ENCODE measurements at regions not wholly inside any gene's neighbourhood (a gene's known extent, or its start where the extent isn't known, plus 50 kb on each side); places are given as distances from the start of the nearest gene placed in this dataset.
"Not testable (repeated sequence)": the region's sequence is repeated elsewhere in the genome, so short reads cannot be mapped to it uniquely, and the experiment has no call there.

GRCh38 chr2:39839261-39839848, 60.3 kb upstream of the THUMPD2 start:
- Mint-ChIP-seq H3K27me3 (peaks cover 5% of the 10 kb centered on the region), H3K27ac (no peak overlapping the region), H3K4me1 (ENCODE audit: low read depth) (no peaks in the 10 kb centered on the region), H3K4me3 (no peak overlapping the region), H3K36me3 (ENCODE audit: low read depth) (no peaks in the 10 kb centered on the region), H3K9me3 (peaks cover 19% of the 10 kb centered on the region)
- DNase-seq: no peak
- ChIA-PET POLR2A (interaction anchor here (0.8 kb wide), 1 partner anchor 24 kb away, joined by 3 read pairs; no protein-coding TSS in a partner anchor), CTCF (no interaction called here)
- ATAC-seq: no peak
- intact Hi-C loops (cut with micrococcal nuclease): no loop called here
- no peak for TF ChIP-seq CTCF (IDR thresholded peaks at IDR 0.05)

DNA sequence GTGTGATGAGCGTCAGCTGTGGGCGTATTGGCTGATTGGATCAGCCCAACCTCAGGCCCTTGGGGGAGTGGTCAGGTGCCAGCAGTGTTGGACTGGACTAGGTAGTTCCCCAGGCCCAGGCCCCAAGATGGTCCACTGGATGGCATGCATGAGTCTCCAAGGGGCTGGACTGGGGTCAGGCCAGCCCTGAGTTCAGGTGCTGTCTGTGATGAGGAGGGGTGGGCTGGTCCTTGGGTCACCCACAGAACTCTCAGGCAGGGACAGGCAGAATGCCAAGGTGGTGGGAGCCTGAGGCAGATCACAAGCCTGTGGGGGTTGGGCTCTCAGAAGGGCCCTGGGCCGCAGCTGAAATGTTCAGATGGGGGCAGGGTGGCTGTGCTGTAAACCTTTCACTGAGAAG, 59.5 kb upstream of the THUMPD2 start:
- ATAC-seq: no peak
- Mint-ChIP-seq H3K4me3 (no peak overlapping the region), H3K36me3 (ENCODE audit: low read depth) (no peaks in the 10 kb centered on the region), H3K4me1 (ENCODE audit: low read depth) (no peaks in the 10 kb centered on the region), H3K27ac (no peak overlapping the region), H3K9me3 (peaks cover 19% of the 10 kb centered on the region), H3K27me3 (peaks cover 5% of the 10 kb centered on the region)
- intact Hi-C loops (cut with micrococcal nuclease): no loop called here
- DNase-seq: no peak
- ChIA-PET CTCF (interaction anchor here (2.1 kb wide), 1 partner anchor 9 kb away, joined by 7 read pairs; no protein-coding TSS in a partner anchor), POLR2A (interaction anchor here (0.8 kb wide), 1 partner anchor 23 kb away, joined by 3 read pairs; no protein-coding TSS in a partner anchor)
- TF ChIP-seq CTCF (IDR thresholded peaks at IDR 0.05): no peak

- DNase-seq (peak; percentile 21), ATAC-seq (no peak)
- Mint-ChIP-seq H3K4me1 (ENCODE audit: low read depth) (no peaks in the 10 kb centered on the region), H3K36me3 (ENCODE audit: low read depth) (no peaks in the 10 kb centered on the region), H3K27ac (no peak overlapping the region), H3K9me3 (peaks cover 19% of the 10 kb centered on the region), H3K4me3 (no peak overlapping the region), H3K27me3 (peaks cover 5% of the 10 kb centered on the region)
- TF ChIP-seq CTCF (IDR thresholded peaks at IDR 0.05): peak; percentile 19
- intact Hi-C loops (cut with micrococcal nuclease): no loop called here
- POLR2A ChIA-PET: no interaction called here
- CTCF ChIA-PET: interaction anchor here (0.9 to 2.1 kb wide), 3 partner anchors 9 to 1944 kb away, joined by 3 to 7 read pairs (median 6); no protein-coding TSS in a partner anchor
Measured at GRCh38 chr2:39837856-39838453, 58.9 kb upstream of the THUMPD2 start.

DNA sequence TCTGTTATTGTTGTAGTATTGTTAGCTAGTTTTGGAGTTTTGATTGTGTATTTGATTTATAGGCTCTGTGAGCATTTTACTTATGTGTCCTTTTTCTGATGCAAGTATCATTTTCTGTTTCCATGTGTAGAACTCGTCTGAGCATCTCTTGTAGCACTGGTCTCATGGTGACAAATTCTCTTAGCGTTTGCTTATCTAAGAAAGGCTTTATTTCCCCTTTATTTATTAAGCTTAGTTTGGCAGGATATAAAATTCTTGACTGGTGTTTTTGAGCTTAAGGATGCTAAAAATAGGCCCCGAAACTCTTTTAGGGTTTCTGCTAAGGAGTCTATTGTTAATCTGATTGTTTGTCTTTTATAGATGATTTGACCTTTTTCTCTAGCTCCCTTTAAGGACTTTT, 57.6 kb upstream of the THUMPD2 start:
- no peak for DNase-seq
- H3K36me3 Mint-ChIP-seq (ENCODE audit: low read depth): no peaks in the 10 kb centered on the region
- ChIA-PET POLR2A (no interaction called here), CTCF (interaction anchor here (2.0 to 2.1 kb wide), 2 partner anchors 11 to 15 kb away, joined by 6 to 7 read pairs; no protein-coding TSS in a partner anchor)
- intact Hi-C loops (cut with micrococcal nuclease): no loop called here
- peaks cover 7% of the 10 kb centered on the region for H3K27me3 Mint-ChIP-seq
- peaks cover 19% of the 10 kb centered on the region for H3K9me3 Mint-ChIP-seq
- H3K27ac Mint-ChIP-seq: no peak overlapping the region
- no peak for ATAC-seq
- no peak for TF ChIP-seq CTCF (IDR thresholded peaks at IDR 0.05)
- no peak overlapping the region for H3K4me3 Mint-ChIP-seq
- no peaks in the 10 kb centered on the region for H3K4me1 Mint-ChIP-seq (ENCODE audit: low read depth)

- Mint-ChIP-seq H3K27ac (no peak overlapping the region), H3K4me1 (ENCODE audit: low read depth) (no peaks in the 10 kb centered on the region), H3K36me3 (ENCODE audit: low read depth) (no peaks in the 10 kb centered on the region), H3K4me3 (no peak overlapping the region), H3K9me3 (peaks cover 19% of the 10 kb centered on the region), H3K27me3 (peaks cover 7% of the 10 kb centered on the region)
- ChIA-PET CTCF (no interaction called here), POLR2A (no interaction called here)
- intact Hi-C loops (cut with micrococcal nuclease): no loop called here
- DNase-seq (no peak), ATAC-seq (no peak)
- no peak for TF ChIP-seq CTCF (IDR thresholded peaks at IDR 0.05)
Measured at GRCh38 chr2:39834426-39834825, 55.4 kb upstream of the THUMPD2 start.

GRCh38 chr2:39830610-39831009, 51.6 kb upstream of the THUMPD2 start:
- H3K4me3 Mint-ChIP-seq, CTCF ChIA-PET: not testable (repeated sequence)

More at GRCh38 chr2:39830610-39831009, 51.6 kb upstream of the THUMPD2 start:
- DNase-seq; H3K4me1 Mint-ChIP-seq (ENCODE audit: low read depth); POLR2A ChIA-PET; H3K36me3 Mint-ChIP-seq (ENCODE audit: low read depth); H3K27ac Mint-ChIP-seq; H3K9me3 Mint-ChIP-seq; ATAC-seq; intact Hi-C loops (cut with micrococcal nuclease): not testable (repeated sequence)
- H3K27me3 Mint-ChIP-seq: peaks cover 13% of the 10 kb centered on the region

Measured in activated CD8-positive, alpha-beta T cell treated with anti-CD3 and anti-CD28 coated beads for 36 hours (primary cell).